Stimulated activated effector memory CD8-positive, alpha-beta T cell treated with anti-CD3 and anti-CD28 coated beads, Interleukin-12 subunit alpha, Interleukin-12 subunit beta, amount 100 ng/mL, for 72 hours (primary cell): ENCODE measurements at regions not wholly inside any gene's neighbourhood (a gene's known extent, or its start where the extent isn't known, plus 50 kb on each side); places are given as distances from the start of the nearest gene placed in this dataset.

Experiments used
- ATAC-seq: fragments of 150-1000 bp; cut with Tn5 transposase; 2 replicates; pipeline ENCODE4 v1.10.0; 2021
- DNase-seq, 2 donors: peaks; one replicate each; pipeline ENCODE4 v3.0.0; 2021 to 2022; ENCODE audit warnings: low spot score in 2 of 2
- H3K27ac Mint-ChIP-seq: one replicate; pipeline ENCODE4 v1.8.0; 2022; ENCODE audit warnings: mild to moderate bottlenecking, mixed read lengths
- H3K36me3 Mint-ChIP-seq: one replicate; pipeline ENCODE4 v1.8.0; 2022; ENCODE audit warnings: mild to moderate bottlenecking, mixed read lengths
- H3K4me1 Mint-ChIP-seq: one replicate; pipeline ENCODE4 v1.8.0; 2022; ENCODE audit warnings: mixed read lengths
- H3K4me3 Mint-ChIP-seq: one replicate; pipeline ENCODE4 v1.8.0; 2022; ENCODE audit warnings: mild to moderate bottlenecking, mixed read lengths
- H3K9me3 Mint-ChIP-seq: one replicate; pipeline ENCODE4 v1.8.0; 2022; ENCODE audit warnings: mixed read lengths

- ATAC-seq (no peak), DNase-seq (no peak)
- Mint-ChIP-seq H3K4me1 (no peaks in the 10 kb centered on the region), H3K27ac (no peak overlapping the region), H3K4me3 (no peak overlapping the region), H3K9me3 (peaks cover 6% of the 10 kb centered on the region), H3K36me3 (no peaks in the 10 kb centered on the region)
These were observed 438.5 kb upstream of the TCF4 start for GRCh38 chr18:56026509-56026908.

GRCh38 chr18:56021809-56022195 is 433.8 kb upstream of the TCF4 start:
- Mint-ChIP-seq H3K4me3 (no peak overlapping the region), H3K36me3 (no peaks in the 10 kb centered on the region), H3K9me3 (peaks cover 15% of the 10 kb centered on the region), H3K4me1 (no peaks in the 10 kb centered on the region), H3K27ac (no peak overlapping the region)
- no peak for DNase-seq
- ATAC-seq = no peak

- Mint-ChIP-seq H3K27ac (no peak overlapping the region), H3K9me3 (peaks cover 15% of the 10 kb centered on the region), H3K4me3 (no peak overlapping the region), H3K36me3 (no peaks in the 10 kb centered on the region), H3K4me1 (no peaks in the 10 kb centered on the region)
- no peak for ATAC-seq
- DNase-seq = no peak
These were observed 433.3 kb upstream of the TCF4 start for GRCh38 chr18:56021136-56021808.

GRCh38 chr18:56019908-56020307 is 431.9 kb upstream of the TCF4 start:
- ATAC-seq (no peak), DNase-seq (no peak)
- H3K36me3 Mint-ChIP-seq = no peaks in the 10 kb centered on the region
- no peaks in the 10 kb centered on the region for H3K4me1 Mint-ChIP-seq
- H3K27ac Mint-ChIP-seq = no peak overlapping the region
- peaks cover 15% of the 10 kb centered on the region for H3K9me3 Mint-ChIP-seq
- H3K4me3 Mint-ChIP-seq = no peak overlapping the region

- DNase-seq (no peak), ATAC-seq (no peak)
- no peaks in the 10 kb centered on the region for H3K4me1 Mint-ChIP-seq
- H3K9me3 Mint-ChIP-seq = peaks cover 15% of the 10 kb centered on the region
- no peaks in the 10 kb centered on the region for H3K36me3 Mint-ChIP-seq
- H3K27ac Mint-ChIP-seq = no peak overlapping the region
- H3K4me3 Mint-ChIP-seq = no peak overlapping the region
These were observed 431.2 kb upstream of the TCF4 start for GRCh38 chr18:56019156-56019555.

- ATAC-seq (no peak), DNase-seq (no peak)
- peaks cover 13% of the 10 kb centered on the region for H3K9me3 Mint-ChIP-seq
- H3K4me3 Mint-ChIP-seq = no peak overlapping the region
- no peaks in the 10 kb centered on the region for H3K4me1 Mint-ChIP-seq
- no peak overlapping the region for H3K27ac Mint-ChIP-seq
- H3K36me3 Mint-ChIP-seq = no peaks in the 10 kb centered on the region
These were observed 421.4 kb upstream of the TCF4 start for GRCh38 chr18:56009411-56009810.

GRCh38 chr18:56003720-56004088 is 415.7 kb upstream of the TCF4 start:
- ATAC-seq (no peak), DNase-seq (no peak)
- H3K36me3 Mint-ChIP-seq = no peaks in the 10 kb centered on the region
- H3K9me3 Mint-ChIP-seq = no peaks in the 10 kb centered on the region
- no peak overlapping the region for H3K4me3 Mint-ChIP-seq
- H3K27ac Mint-ChIP-seq = no peak overlapping the region
- no peaks in the 10 kb centered on the region for H3K4me1 Mint-ChIP-seq

- no peaks in the 10 kb centered on the region for H3K4me1 Mint-ChIP-seq
- no peaks in the 10 kb centered on the region for H3K36me3 Mint-ChIP-seq
- DNase-seq (no peak), ATAC-seq (no peak)
- H3K4me3 Mint-ChIP-seq = no peak overlapping the region
- no peak overlapping the region for H3K27ac Mint-ChIP-seq
- no peaks in the 10 kb centered on the region for H3K9me3 Mint-ChIP-seq
These were observed 415.2 kb upstream of the TCF4 start for GRCh38 chr18:56003009-56003719.

GRCh38 chr18:56001576-56001975 is 413.6 kb upstream of the TCF4 start:
- no peaks in the 10 kb centered on the region for H3K36me3 Mint-ChIP-seq
- ATAC-seq (no peak), DNase-seq (no peak)
- H3K4me1 Mint-ChIP-seq = no peaks in the 10 kb centered on the region
- H3K9me3 Mint-ChIP-seq = no peaks in the 10 kb centered on the region
- H3K4me3 Mint-ChIP-seq = no peak overlapping the region
- no peak overlapping the region for H3K27ac Mint-ChIP-seq

- Mint-ChIP-seq H3K4me3 (no peak overlapping the region), H3K27ac (no peak overlapping the region), H3K36me3 (no peaks in the 10 kb centered on the region), H3K9me3 (no peaks in the 10 kb centered on the region), H3K4me1 (no peaks in the 10 kb centered on the region)
- ATAC-seq (no peak), DNase-seq (no peak)
These were observed 412.0 kb upstream of the TCF4 start for GRCh38 chr18:56000041-56000440.

- Mint-ChIP-seq H3K27ac (no peak overlapping the region), H3K36me3 (no peaks in the 10 kb centered on the region), H3K4me3 (no peak overlapping the region), H3K9me3 (no peaks in the 10 kb centered on the region), H3K4me1 (no peaks in the 10 kb centered on the region)
- DNase-seq = no peak
- ATAC-seq = no peak
These were observed 411.6 kb upstream of the TCF4 start for GRCh38 chr18:55999641-56000040.

GRCh38 chr18:55998801-55999385 is 410.9 kb upstream of the TCF4 start:
- Mint-ChIP-seq H3K4me1 (no peaks in the 10 kb centered on the region), H3K27ac (no peak overlapping the region), H3K9me3 (no peaks in the 10 kb centered on the region), H3K4me3 (no peak overlapping the region), H3K36me3 (no peaks in the 10 kb centered on the region)
- DNase-seq (no peak), ATAC-seq (no peak)

- Mint-ChIP-seq H3K9me3 (no peaks in the 10 kb centered on the region), H3K27ac (no peak overlapping the region), H3K4me3 (no peak overlapping the region), H3K36me3 (no peaks in the 10 kb centered on the region), H3K4me1 (no peaks in the 10 kb centered on the region)
- ATAC-seq (no peak), DNase-seq (no peak)
These were observed 410.1 kb upstream of the TCF4 start for GRCh38 chr18:55998071-55998522.

- H3K27ac Mint-ChIP-seq = no peak overlapping the region
- no peaks in the 10 kb centered on the region for H3K4me1 Mint-ChIP-seq
- no peaks in the 10 kb centered on the region for H3K36me3 Mint-ChIP-seq
- DNase-seq (no peak), ATAC-seq (no peak)
- H3K4me3 Mint-ChIP-seq = no peak overlapping the region
- H3K9me3 Mint-ChIP-seq = peaks cover 2% of the 10 kb centered on the region
These were observed 409.2 kb upstream of the TCF4 start for GRCh38 chr18:55997151-55997561.

GRCh38 chr18:55996717-55997116 is 408.7 kb upstream of the TCF4 start:
- Mint-ChIP-seq H3K36me3 (no peaks in the 10 kb centered on the region), H3K4me1 (no peaks in the 10 kb centered on the region), H3K27ac (no peak overlapping the region), H3K9me3 (peaks cover 4% of the 10 kb centered on the region), H3K4me3 (no peak overlapping the region)
- ATAC-seq (no peak), DNase-seq (no peak)

- Mint-ChIP-seq H3K4me3 (no peak overlapping the region), H3K9me3 (peaks cover 9% of the 10 kb centered on the region), H3K4me1 (no peaks in the 10 kb centered on the region), H3K27ac (no peak overlapping the region), H3K36me3 (no peaks in the 10 kb centered on the region)
- no peak for ATAC-seq
- no peak for DNase-seq
These were observed 402.2 kb upstream of the TCF4 start for GRCh38 chr18:55990186-55990585.
